ENCODE measurements at regions not wholly inside any gene's neighbourhood (a gene's known extent, or its start where the extent isn't known, plus 50 kb on each side); places are given as distances from the start of the nearest gene placed in this dataset.

DNA sequence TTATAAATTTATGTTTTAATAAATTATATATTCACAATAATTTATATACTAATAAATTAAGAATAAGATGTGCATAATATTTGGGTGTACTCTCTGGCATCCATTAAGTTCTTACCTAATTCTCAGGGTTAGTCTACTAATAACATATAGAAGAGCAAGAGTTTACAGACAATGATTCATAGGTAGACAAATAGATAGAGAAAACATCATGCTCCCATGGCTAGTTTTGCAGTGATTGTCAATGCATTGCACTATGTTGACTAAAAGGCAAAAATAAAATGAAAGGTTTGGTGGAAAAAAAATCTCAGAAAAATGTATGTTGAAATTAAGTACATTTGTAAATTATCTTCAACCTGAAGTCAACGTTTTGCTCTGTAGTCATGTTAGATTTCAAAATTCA, 606.0 kb downstream of the KCTD8 start:
- WGBS, 4 donors, result 46 to 63% (median 50%) methylated on average over 1 of the region's 1 CpG
- intact Hi-C loops (cut with DNase I), result no loop called here
- Histone ChIP-seq H3K4me1 (replicated peaks in 1 of 2) (no peaks in the 10 kb centered on the region), H3K4me3 (no peak overlapping the region), H3K36me3 (replicated peaks in 1 of 2) (no peaks in the 10 kb centered on the region), H3K27me3 (no peaks in the 10 kb centered on the region), H3K9me3 (replicated peaks in 1 of 3) (no peaks in the 10 kb centered on the region), H3K27ac (no peak overlapping the region)
- TF ChIP-seq CTCF (IDR thresholded peaks at IDR 0.05), result no peak
- no peak for TF ChIP-seq POLR2A (IDR thresholded peaks at IDR 0.05)
- DNase-seq, result no peak

DNA sequence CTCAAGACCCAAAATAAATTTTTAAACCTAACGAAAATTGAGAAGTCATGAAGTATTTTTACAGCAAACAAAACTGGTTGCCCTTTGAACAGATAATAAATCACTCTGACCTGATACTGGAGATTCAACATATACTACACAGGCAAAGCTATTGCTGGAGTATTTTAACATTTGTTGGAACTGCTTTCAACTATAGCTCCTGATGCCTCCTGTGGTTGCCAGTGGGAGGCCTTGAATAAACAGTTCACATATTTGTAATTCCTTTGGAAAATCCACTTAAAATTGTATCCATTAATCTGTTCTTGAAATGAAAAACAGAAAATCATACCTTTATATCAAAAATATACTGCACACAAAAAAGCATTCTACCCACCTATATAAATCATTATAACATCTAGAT, 605.1 kb downstream of the KCTD8 start:
- DNase-seq, result no peak
- Histone ChIP-seq H3K36me3 (replicated peaks in 1 of 2) (no peaks in the 10 kb centered on the region), H3K9me3 (replicated peaks in 1 of 3) (no peaks in the 10 kb centered on the region), H3K27ac (no peak overlapping the region), H3K27me3 (no peaks in the 10 kb centered on the region), H3K4me1 (replicated peaks in 1 of 2) (no peaks in the 10 kb centered on the region), H3K4me3 (no peak overlapping the region)
- 17 to 41% (median 22%) methylated on average over 1 of the region's 1 CpG for WGBS, 4 donors
- TF ChIP-seq CTCF (IDR thresholded peaks at IDR 0.05), result no peak
- TF ChIP-seq POLR2A (IDR thresholded peaks at IDR 0.05), result no peak
- intact Hi-C loops (cut with DNase I), result no loop called here

- WGBS, 4 donors, result 89 to 95% (median 94%) methylated on average over 4 to 22 of the region's 22 CpGs
- TF ChIP-seq CTCF (IDR thresholded peaks at IDR 0.05) (no peak), POLR2A (IDR thresholded peaks at IDR 0.05) (no peak)
- DNase-seq, result peak in 1 of 7 donors; percentile 14
- intact Hi-C loops (cut with DNase I), result no loop called here
- Histone ChIP-seq H3K4me1 (replicated peaks in 1 of 2) (no peaks in the 10 kb centered on the region), H3K4me3 (no peak overlapping the region), H3K27me3 (no peaks in the 10 kb centered on the region), H3K36me3 (replicated peaks in 1 of 2) (no peaks in the 10 kb centered on the region), H3K27ac (no peak overlapping the region), H3K9me3 (replicated peaks in 1 of 3) (no peaks in the 10 kb centered on the region)
These were observed 602.5 kb downstream of the KCTD8 start for GRCh38 chr4:43846111-43846587.

GRCh38 chr4:43853565-43854264, 594.9 kb downstream of the KCTD8 start:
- TF ChIP-seq CTCF (IDR thresholded peaks at IDR 0.05), result no peak
- TF ChIP-seq POLR2A (IDR thresholded peaks at IDR 0.05), result no peak
- intact Hi-C loops (cut with DNase I), result no loop called here
- 49 to 51% (median 50%) methylated on average over 7 of the region's 7 CpGs for WGBS, 4 donors
- Histone ChIP-seq H3K4me3 (no peak overlapping the region), H3K27ac (no peak overlapping the region), H3K4me1 (replicated peaks in 1 of 2) (no peaks in the 10 kb centered on the region), H3K36me3 (replicated peaks in 1 of 2) (no peaks in the 10 kb centered on the region), H3K9me3 (replicated peaks in 1 of 3) (no peaks in the 10 kb centered on the region), H3K27me3 (no peaks in the 10 kb centered on the region)
- no peak for DNase-seq

All from adrenal gland (tissue), 9 donors.